ENCODE measurements at regions not wholly inside any gene's neighbourhood (a gene's known extent, or its start where the extent isn't known, plus 50 kb on each side); places are given as distances from the start of the nearest gene placed in this dataset.

DNA sequence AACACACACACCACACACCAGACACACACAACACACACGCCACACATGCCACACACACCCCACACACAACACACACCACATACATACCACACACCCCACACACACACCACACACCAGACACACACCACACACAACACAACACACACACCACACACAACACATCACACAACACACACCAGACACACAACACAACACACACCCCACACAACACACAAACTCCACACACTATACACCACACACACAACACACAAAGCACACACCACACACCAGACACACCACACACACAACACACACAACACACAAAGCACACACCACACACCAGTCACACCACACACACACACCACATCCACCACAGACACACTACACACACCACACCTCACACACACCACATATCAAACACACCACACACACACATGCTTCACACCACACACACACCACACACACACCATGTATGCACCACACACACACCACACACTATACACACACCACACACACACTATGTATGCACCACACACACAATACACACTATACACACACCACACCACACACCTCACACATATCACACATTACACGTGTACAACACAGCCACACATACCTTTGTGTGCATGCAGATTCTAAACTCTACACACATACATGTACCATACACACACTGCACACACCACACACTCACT lies 72.2 kb downstream of the TMEM18 start:
- TF ChIP-seq, protein P1, sequence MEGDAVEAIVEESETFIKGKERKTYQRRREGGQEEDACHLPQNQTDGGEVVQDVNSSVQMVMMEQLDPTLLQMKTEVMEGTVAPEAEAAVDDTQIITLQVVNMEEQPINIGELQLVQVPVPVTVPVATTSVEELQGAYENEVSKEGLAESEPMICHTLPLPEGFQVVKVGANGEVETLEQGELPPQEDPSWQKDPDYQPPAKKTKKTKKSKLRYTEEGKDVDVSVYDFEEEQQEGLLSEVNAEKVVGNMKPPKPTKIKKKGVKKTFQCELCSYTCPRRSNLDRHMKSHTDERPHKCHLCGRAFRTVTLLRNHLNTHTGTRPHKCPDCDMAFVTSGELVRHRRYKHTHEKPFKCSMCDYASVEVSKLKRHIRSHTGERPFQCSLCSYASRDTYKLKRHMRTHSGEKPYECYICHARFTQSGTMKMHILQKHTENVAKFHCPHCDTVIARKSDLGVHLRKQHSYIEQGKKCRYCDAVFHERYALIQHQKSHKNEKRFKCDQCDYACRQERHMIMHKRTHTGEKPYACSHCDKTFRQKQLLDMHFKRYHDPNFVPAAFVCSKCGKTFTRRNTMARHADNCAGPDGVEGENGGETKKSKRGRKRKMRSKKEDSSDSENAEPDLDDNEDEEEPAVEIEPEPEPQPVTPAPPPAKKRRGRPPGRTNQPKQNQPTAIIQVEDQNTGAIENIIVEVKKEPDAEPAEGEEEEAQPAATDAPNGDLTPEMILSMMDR (IDR thresholded peaks at IDR 0.05): no peak
- TF ChIP-seq POLR2A (IDR thresholded peaks at IDR 0.05): no peak
